ENCODE measurements at regions not wholly inside any gene's neighbourhood (a gene's known extent, or its start where the extent isn't known, plus 50 kb on each side); places are given as distances from the start of the nearest gene placed in this dataset.
"Not testable (repeated sequence)": the region's sequence is repeated elsewhere in the genome, so short reads cannot be mapped to it uniquely, and the experiment has no call there.

DNA sequence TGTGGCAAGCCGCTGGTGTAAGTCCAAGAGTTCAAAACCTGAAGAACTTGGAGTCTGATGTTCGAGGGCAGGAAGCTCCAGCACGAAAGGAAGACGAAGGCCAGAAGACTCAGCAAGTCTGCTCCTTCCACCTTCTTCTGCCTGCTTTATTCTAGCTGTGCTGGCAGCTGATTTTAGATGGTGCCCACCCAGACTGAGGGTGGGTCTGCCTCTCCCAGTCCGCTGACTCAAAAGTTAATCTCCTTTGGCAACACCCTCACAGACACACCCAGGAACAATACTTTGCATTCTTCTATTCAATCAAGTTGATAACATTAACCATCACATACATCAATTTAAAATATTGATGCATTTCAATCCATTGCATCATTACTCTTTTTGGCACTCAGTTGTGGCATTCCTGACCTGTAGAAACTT lies 373.1 kb downstream of the CDH10 start:
- H3K27me3 Mint-ChIP-seq, H3K4me1 Mint-ChIP-seq, H3K4me3 Mint-ChIP-seq, DNase-seq, H3K27ac Mint-ChIP-seq, H3K9me3 Mint-ChIP-seq, H3K36me3 Mint-ChIP-seq: not testable (repeated sequence)

DNA sequence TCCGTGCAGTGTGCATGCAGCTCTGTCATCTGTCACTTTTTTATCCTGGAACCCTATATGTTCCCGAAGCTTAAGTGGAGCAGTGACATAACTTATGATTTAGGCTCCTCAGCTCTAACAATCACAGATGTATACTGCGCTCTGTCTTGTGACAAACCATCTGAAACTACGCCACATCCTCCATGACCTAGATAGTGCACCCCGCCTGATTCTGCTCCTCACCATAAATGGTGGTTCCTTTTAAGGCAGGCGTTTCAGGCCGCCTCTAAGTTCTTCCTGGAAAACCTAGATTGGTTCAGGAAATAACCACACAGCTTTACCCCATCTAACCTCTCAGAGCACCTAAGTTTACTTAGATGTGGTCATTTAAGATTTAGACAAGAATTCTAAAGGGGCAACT lies 372.0 kb downstream of the CDH10 start:
- H3K9me3 Mint-ChIP-seq = peaks cover 7% of the 10 kb centered on the region
- H3K4me3 Mint-ChIP-seq = no peak overlapping the region
- DNase-seq = no peak
- H3K36me3 Mint-ChIP-seq = no peaks in the 10 kb centered on the region
- H3K27me3 Mint-ChIP-seq = no peaks in the 10 kb centered on the region
- peak overlapping the region; percentile 26 for H3K27ac Mint-ChIP-seq
- H3K4me1 Mint-ChIP-seq = no peaks in the 10 kb centered on the region

DNA sequence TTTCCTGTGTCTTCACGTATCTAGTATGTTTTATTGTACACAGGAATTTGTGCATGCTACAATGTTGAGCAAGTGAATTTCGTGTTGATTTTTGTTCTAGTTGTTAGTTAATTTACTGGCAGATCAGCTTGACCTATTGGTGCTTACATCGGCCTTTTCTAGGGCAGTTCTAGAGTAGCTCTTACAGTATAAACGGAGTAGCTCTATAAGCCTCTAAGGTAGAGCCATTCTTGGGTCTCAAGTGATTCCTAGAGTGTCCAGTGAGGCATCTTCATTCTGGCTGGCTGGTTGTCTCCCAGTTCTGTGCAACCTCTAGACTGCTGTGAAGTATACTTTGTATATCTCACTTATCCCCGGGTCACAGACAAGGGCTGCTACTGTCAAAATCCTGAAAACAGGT lies 364.6 kb downstream of the CDH10 start:
- DNase-seq = no peak
- Mint-ChIP-seq H3K27ac (no peak overlapping the region), H3K4me1 (no peaks in the 10 kb centered on the region), H3K4me3 (no peak overlapping the region), H3K27me3 (no peaks in the 10 kb centered on the region), H3K36me3 (no peaks in the 10 kb centered on the region), H3K9me3 (peaks cover 8% of the 10 kb centered on the region)

DNA sequence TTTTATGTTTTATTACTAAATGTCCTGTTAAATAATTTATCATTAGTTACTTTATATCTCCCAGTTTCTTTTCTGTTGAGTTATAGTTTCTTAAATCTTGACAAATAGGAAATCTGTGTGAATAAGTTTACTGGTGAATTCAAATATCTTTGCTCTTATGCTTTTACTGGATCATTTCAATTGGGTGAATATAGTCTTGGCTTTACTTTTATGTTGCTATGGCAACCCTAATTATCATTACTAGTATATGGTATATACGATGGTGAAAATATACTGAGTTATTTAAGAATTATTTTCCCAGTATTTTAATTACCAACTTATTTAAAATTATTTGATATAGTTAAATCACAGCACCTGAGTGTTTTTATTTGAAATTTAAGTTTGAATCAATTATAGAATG lies 363.0 kb downstream of the CDH10 start:
- Mint-ChIP-seq H3K4me1 (no peaks in the 10 kb centered on the region), H3K9me3 (peaks cover 12% of the 10 kb centered on the region), H3K27ac (no peak overlapping the region), H3K4me3 (no peak overlapping the region), H3K27me3 (no peaks in the 10 kb centered on the region), H3K36me3 (no peaks in the 10 kb centered on the region)
- DNase-seq = no peak

DNA sequence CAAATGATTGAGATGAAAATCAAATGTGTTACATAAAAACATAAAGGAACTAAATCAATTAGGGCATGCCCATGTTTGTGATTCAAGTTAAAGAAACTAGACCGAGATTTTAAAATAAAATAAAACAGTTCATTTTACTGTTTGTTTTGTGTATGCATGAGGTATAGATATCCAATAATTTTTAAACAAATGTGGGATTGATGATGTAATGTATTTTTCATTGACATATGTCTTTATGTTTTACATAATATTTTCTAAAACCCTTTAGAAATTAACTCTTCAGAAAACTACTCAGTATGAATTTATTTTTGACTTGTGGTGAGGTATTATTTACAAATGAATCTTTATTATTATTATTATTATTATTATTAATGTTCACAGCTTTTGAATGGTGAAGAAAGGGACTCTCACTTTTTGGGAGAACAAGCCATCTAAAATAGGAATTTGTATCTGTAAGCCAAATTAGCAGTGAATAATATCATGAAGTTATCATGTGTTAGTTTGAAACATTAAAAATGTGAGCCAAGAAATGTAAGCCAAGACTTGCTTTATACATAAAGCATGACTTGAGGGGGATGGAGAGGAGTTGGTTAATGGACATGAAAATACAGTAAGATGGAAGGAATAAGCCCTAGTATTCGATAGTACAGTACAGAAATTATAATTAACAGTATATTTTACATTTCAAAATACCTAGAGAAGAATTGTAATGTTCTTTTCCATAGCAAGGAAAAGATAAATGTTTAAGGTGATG lies 355.0 kb downstream of the CDH10 start:
- no peaks in the 10 kb centered on the region for H3K4me1 Mint-ChIP-seq
- H3K36me3 Mint-ChIP-seq = no peaks in the 10 kb centered on the region
- H3K27me3 Mint-ChIP-seq = no peaks in the 10 kb centered on the region
- H3K9me3 Mint-ChIP-seq = peaks cover 5% of the 10 kb centered on the region
- no peak overlapping the region for H3K4me3 Mint-ChIP-seq
- DNase-seq = no peak
- H3K27ac Mint-ChIP-seq = no peak overlapping the region

DNA sequence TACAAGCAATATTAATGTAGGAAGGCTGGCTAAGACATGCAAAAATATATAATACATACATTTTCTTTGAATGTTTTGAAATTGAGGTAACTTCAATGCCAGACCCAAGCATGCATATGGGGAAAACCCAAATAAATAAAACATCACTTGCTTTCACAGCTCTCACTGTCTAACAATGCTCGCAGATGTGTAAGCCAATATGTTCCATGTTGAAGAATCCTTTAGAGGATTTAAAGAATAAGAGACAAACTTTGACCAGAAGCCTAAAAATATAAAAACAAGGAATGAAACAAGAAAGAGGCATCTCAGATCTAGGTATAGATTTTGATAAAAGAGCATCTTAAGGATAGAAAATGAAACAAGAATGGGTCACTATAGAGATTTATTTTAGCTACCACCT lies 354.2 kb downstream of the CDH10 start:
- no peaks in the 10 kb centered on the region for H3K27me3 Mint-ChIP-seq
- H3K27ac Mint-ChIP-seq = no peak overlapping the region
- H3K4me1 Mint-ChIP-seq = no peaks in the 10 kb centered on the region
- H3K4me3 Mint-ChIP-seq = no peak overlapping the region
- no peak for DNase-seq
- H3K36me3 Mint-ChIP-seq = no peaks in the 10 kb centered on the region
- peaks cover 3% of the 10 kb centered on the region for H3K9me3 Mint-ChIP-seq

DNA sequence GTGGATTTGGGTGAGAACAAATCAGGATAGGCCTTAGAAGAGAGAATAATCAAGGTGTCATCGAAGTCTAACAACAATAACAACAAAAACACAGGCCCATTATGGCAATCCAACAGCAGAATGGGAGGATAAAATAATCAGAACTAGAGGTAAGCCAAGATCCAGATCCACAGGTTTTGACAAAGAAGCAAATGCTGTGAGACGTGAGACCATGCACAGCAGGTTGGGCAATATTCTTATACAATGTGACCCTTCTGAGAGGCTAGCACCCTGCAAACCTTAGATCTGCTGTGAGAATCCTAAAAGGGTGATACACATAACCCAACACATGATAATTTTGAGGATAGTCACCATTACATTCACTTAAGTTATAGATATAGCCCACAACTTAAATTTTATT lies 352.9 kb downstream of the CDH10 start:
- Mint-ChIP-seq H3K27me3 (no peaks in the 10 kb centered on the region), H3K4me3 (no peak overlapping the region), H3K27ac (no peak overlapping the region), H3K4me1 (no peaks in the 10 kb centered on the region), H3K36me3 (no peaks in the 10 kb centered on the region), H3K9me3 (no peaks in the 10 kb centered on the region)
- no peak for DNase-seq

DNA sequence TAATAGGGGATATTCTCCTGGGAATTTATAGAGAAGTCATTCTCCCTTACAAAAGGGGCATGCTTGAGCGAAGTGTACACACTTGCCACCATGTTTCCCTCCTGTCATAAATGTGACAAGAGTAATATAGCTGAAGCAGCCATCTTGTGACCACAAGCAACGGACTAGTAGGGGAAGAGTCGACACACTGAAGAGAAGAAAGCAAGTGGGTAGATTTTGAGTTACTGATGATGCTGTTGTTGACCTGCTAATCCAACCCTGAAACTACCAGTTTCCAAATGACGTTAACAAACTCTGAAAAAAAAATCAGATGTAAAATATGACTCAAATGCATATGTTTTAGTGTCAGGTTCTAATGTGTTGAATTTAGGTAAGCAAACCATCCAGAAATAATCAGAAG lies 350.4 kb downstream of the CDH10 start:
- H3K4me3 Mint-ChIP-seq = no peak overlapping the region
- H3K9me3 Mint-ChIP-seq = peaks cover 3% of the 10 kb centered on the region
- no peaks in the 10 kb centered on the region for H3K36me3 Mint-ChIP-seq
- DNase-seq = no peak
- H3K27me3 Mint-ChIP-seq = no peaks in the 10 kb centered on the region
- H3K27ac Mint-ChIP-seq = no peak overlapping the region
- no peaks in the 10 kb centered on the region for H3K4me1 Mint-ChIP-seq

DNA sequence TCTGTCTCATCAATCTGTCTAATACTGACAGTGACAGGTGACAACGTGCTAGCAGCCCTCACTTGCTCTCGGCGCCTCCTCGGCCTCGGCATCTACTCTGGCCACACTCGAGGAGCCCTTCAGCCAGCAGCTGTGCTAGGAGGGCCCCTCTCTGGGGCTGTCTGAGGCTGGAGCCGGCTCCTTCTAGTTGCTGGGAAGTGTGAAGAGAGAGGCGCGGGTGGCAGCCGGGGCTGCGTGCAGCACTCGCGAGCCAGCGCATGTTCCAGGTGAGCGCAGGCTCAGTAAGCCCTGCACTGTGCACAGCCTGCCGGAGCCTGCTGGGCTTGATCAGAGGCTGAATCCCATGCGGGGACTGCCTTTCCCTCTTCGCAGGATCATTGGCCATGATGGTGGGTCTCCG lies 330.7 kb downstream of the CDH10 start:
- no peak for DNase-seq
- Mint-ChIP-seq H3K27me3 (no peaks in the 10 kb centered on the region), H3K36me3 (no peaks in the 10 kb centered on the region), H3K4me1 (no peaks in the 10 kb centered on the region), H3K9me3 (peaks cover 16% of the 10 kb centered on the region), H3K4me3 (no peak overlapping the region), H3K27ac (no peak overlapping the region)

DNA sequence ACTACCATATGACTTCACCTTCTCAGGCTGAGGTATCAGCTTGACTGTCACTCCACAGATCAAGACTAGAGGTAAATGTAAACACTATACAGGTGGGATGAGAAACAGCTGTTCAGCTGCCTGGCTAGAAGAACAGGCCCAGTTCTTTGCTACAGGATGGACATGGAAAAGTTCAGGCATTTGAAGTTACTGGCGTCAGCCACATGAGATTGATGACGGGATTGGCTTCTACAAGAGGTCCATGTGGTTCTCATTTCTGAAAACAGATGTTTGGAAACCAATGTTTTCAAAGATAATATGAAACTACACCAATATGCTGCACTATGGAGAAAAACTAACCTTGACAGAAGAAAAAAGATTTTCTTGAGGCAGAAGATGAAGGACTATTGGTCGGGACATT lies 324.1 kb downstream of the CDH10 start:
- DNase-seq = no peak
- Mint-ChIP-seq H3K27ac (no peak overlapping the region), H3K36me3 (no peaks in the 10 kb centered on the region), H3K27me3 (no peaks in the 10 kb centered on the region), H3K4me3 (no peak overlapping the region), H3K4me1 (no peaks in the 10 kb centered on the region), H3K9me3 (peaks cover 7% of the 10 kb centered on the region)

DNA sequence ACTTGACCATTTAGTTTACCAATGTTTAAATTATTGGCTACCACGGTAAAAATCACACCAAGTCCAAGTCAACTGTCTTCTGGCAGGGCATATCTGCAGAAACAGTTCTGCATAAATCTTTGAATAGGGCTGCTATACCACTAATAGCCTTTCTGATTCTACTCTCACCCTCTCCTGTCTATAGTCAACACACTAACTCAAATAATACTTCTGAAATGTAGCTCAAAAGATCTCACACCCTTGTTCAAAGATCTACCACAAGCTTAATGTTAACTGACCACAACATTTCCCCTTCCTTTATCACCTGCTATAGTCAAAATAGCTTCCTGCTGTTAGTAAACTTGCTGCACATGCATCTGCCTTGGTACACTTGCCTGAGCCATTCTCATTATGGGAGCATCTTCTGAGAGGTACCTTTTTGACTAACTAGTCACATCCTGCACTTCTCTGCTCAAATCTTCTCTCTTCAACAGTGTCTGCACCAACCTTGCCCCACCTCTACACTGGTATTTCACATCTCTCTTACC lies 319.4 kb downstream of the CDH10 start:
- H3K27ac Mint-ChIP-seq = no peak overlapping the region
- H3K27me3 Mint-ChIP-seq = no peaks in the 10 kb centered on the region

DNA sequence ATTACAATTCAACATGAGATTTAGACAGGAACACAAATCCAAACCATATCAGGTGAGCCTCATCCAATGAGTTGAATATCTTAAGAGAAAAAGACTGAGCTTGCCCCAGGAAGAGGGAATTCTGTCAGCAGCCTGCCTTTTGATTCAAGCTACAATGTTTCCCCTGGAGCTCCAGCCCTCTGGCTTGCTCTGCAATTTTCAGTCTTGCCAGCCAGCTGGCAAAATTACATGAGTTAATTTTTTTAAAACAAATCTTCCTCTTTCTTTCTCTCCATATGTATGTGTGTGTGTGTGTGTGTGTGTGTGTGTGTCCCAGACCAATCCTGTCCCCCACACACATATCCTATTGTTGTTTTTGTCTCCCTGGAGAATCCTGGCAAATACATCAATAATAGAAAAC lies 313.2 kb downstream of the CDH10 start:
- Mint-ChIP-seq H3K4me1 (no peaks in the 10 kb centered on the region), H3K9me3 (peaks cover 7% of the 10 kb centered on the region), H3K36me3 (no peaks in the 10 kb centered on the region), H3K27me3 (no peaks in the 10 kb centered on the region), H3K4me3 (no peak overlapping the region), H3K27ac (no peak overlapping the region)
- no peak for DNase-seq

More for the DNA sequence above, 319.4 kb downstream of the CDH10 start:
- no peaks in the 10 kb centered on the region for H3K4me1 Mint-ChIP-seq
- H3K36me3 Mint-ChIP-seq = no peaks in the 10 kb centered on the region
- peaks cover 8% of the 10 kb centered on the region for H3K9me3 Mint-ChIP-seq
- no peak for DNase-seq
- no peak overlapping the region for H3K4me3 Mint-ChIP-seq

DNA sequence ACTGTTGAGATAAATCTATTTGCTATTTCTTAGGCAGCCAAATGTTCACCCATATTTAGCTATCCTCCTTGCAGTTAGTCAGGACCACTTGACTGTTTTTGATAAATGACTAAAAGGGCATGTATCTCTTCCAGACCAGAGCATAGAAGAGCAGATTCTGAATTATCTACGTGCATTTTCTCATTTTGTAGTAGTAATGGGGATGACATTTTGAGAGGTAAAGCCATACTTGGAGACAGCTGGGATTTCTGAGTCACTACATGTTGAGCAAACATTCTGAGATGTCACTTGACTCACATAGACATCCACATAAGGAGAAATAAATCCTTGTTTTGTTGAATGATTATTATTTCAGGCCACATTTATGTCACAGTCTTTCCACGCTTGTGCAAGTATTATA lies 297.6 kb downstream of the CDH10 start:
- H3K4me3 Mint-ChIP-seq = no peak overlapping the region
- H3K4me1 Mint-ChIP-seq = no peaks in the 10 kb centered on the region
- H3K27me3 Mint-ChIP-seq = no peaks in the 10 kb centered on the region
- no peaks in the 10 kb centered on the region for H3K36me3 Mint-ChIP-seq
- no peaks in the 10 kb centered on the region for H3K9me3 Mint-ChIP-seq
- no peak overlapping the region for H3K27ac Mint-ChIP-seq
- DNase-seq = no peak

DNA sequence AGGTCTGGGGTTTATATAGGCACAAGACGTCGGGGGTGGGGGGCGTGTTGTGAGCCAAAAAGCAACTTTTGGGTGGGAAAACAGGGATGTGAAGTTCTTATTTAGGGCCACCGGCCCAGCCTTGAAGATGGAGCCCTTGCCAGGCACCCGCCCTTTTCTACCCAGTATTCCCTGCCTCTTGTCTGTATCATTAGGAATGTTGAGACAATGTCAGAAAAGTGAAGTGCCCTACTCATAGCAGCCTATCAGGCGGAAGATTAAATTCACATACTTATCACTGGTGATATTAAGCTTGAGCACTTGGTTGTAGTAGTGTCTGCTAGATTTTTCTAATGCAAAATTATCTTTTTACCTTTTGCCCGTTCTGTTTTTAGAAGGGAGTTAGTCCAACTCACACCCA lies 293.5 kb downstream of the CDH10 start:
- Mint-ChIP-seq H3K4me3 (no peak overlapping the region), H3K36me3 (no peaks in the 10 kb centered on the region), H3K9me3 (peaks cover 2% of the 10 kb centered on the region), H3K27ac (no peak overlapping the region), H3K4me1 (no peaks in the 10 kb centered on the region), H3K27me3 (no peaks in the 10 kb centered on the region)
- DNase-seq = no peak

DNA sequence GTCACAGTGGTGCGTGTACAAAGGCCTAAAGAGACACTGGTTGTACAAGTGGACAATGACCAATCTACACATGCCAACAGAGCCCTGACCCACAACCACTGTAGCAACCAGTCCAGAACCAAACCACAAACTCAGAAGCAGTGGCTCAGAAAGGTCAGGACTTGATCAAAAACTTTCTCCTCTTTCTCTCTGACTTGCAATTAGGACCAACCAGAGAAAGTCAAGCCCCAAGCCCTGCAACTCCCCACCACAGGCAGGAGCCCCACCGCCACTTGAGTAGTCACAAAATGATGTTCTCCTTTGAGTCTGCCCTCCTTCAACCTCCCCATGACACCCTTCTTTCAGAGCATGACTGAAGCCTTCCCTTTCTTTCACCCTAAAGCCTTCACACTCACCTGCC lies 291.8 kb downstream of the CDH10 start:
- Mint-ChIP-seq H3K4me1 (no peaks in the 10 kb centered on the region), H3K36me3 (no peaks in the 10 kb centered on the region), H3K27ac (no peak overlapping the region), H3K27me3 (no peaks in the 10 kb centered on the region), H3K9me3 (peaks cover 2% of the 10 kb centered on the region), H3K4me3 (no peak overlapping the region)
- no peak for DNase-seq

DNA sequence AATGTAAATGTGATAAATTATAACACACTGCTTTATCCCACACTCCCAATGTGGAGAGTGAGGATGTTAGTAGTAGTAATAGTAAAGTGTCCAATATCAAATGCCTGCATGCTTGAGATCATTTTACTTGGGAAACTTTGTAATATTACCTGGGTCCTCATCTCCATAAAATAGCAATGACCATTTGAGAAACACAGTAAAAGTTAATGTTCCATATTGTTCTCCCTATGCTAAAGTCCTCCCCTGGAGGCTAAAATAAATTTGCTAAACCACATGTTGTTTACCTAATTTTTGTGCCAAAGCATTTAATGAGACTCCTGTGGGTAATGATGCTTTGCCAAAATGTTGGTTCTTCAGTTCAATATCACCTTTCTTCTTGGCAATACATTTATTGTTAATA lies 291.2 kb downstream of the CDH10 start:
- Mint-ChIP-seq H3K9me3 (peaks cover 2% of the 10 kb centered on the region), H3K36me3 (no peaks in the 10 kb centered on the region), H3K27me3 (no peaks in the 10 kb centered on the region), H3K27ac (no peak overlapping the region), H3K4me3 (no peak overlapping the region), H3K4me1 (no peaks in the 10 kb centered on the region)
- DNase-seq = no peak

Data from activated naive CD8-positive, alpha-beta T cell treated with anti-CD3 and anti-CD28 coated beads for 36 hours (primary cell).